Loucy (cell line): ENCODE measurements at regions not wholly inside any gene's neighbourhood (a gene's known extent, or its start where the extent isn't known, plus 50 kb on each side); places are given as distances from the start of the nearest gene placed in this dataset.
"Not testable (repeated sequence)": the region's sequence is repeated elsewhere in the genome, so short reads cannot be mapped to it uniquely, and the experiment has no call there.

ENCODE experiments used
- H2AFZ ChIP-seq: fragments of 200-600 bp; sonication (generic); 2 replicates; pipeline ENCODE4 v1.6.0; 2016; ENCODE audit warnings: antibody characterized with exemption, mild to moderate bottlenecking, low read length, moderate library complexity
- H3F3A ChIP-seq: fragments of 200-600 bp; 2 replicates; pipeline ENCODE4 v1.6.0; 2016; ENCODE audit warnings: antibody characterized with exemption, low read depth, mild to moderate bottlenecking
- H3K27me3 ChIP-seq: fragments of 200-600 bp; sonication (generic); 2 replicates; pipeline ENCODE4 v1.6.1; 2014; ENCODE audit warnings: low read length, mild to moderate bottlenecking; ENCODE audit not compliant: insufficient read depth, poor library complexity, severe bottlenecking
- H3K36me3 ChIP-seq: fragments of 200-600 bp; sonication (generic); 2 replicates; pipeline ENCODE4 v1.6.1; 2016; ENCODE audit warnings: low read length; ENCODE audit not compliant: insufficient read depth
- H3K4me1 ChIP-seq: fragments of 200-600 bp; sonication (generic); 2 replicates; pipeline ENCODE4 v1.5.1; 2014; ENCODE audit warnings: low read length, mild to moderate bottlenecking; ENCODE audit not compliant: insufficient read depth, poor library complexity, severe bottlenecking
- H3K4me2 ChIP-seq: fragments of 200-600 bp; sonication (generic); 2 replicates; pipeline ENCODE4 v1.6.0; 2014; ENCODE audit warnings: antibody characterized with exemption, low read length, low read depth, mild to moderate bottlenecking; ENCODE audit not compliant: poor library complexity, severe bottlenecking
- H3K4me3 ChIP-seq: fragments of 200-600 bp; sonication (generic); 2 replicates; pipeline ENCODE4 v1.5.1; 2014; ENCODE audit warnings: low read length, mild to moderate bottlenecking, mixed read lengths; ENCODE audit not compliant: poor library complexity, severe bottlenecking
- H3K79me2 ChIP-seq: fragments of 200-600 bp; sonication (generic); 2 replicates; pipeline ENCODE4 v1.6.1; 2014; ENCODE audit warnings: low read length; ENCODE audit not compliant: insufficient read depth
- H3K9ac ChIP-seq: fragments of 200-600 bp; sonication (generic); 2 replicates; pipeline ENCODE4 v1.6.0; 2014; ENCODE audit warnings: mild to moderate bottlenecking, low read depth, low read length, moderate library complexity; ENCODE audit not compliant: poor library complexity, severe bottlenecking
- H3K9me2 ChIP-seq: fragments of 200-600 bp; sonication (generic); replicated peaks from 2 replicates; pipeline ENCODE4 v1.6.1; 2016; ENCODE audit warnings: low read depth, low read length, mixed read lengths
- H3K9me3 ChIP-seq: fragments of 200-600 bp; sonication (generic); 2 replicates; pipeline ENCODE4 v1.6.1; 2014; ENCODE audit warnings: mild to moderate bottlenecking, antibody characterized with exemption, low read length, low read depth; ENCODE audit not compliant: insufficient read depth
- H4K20me1 ChIP-seq: fragments of 200-600 bp; sonication (generic); 2 replicates; pipeline ENCODE4 v1.6.0; 2014; ENCODE audit warnings: antibody characterized with exemption, low read length, mild to moderate bottlenecking; ENCODE audit not compliant: insufficient read depth, poor library complexity, severe bottlenecking
- CTCF ChIP-seq: fragments of 200-600 bp; sonication (generic); conservative IDR thresholded peaks from 2 replicates; pipeline ENCODE4 v1.5.1; 2014; ENCODE audit warnings: mild to moderate bottlenecking, antibody characterized with exemption, low read length
- EZH2phosphoT487 ChIP-seq: fragments of 200-600 bp; IDR thresholded peaks from 2 replicates; pipeline ENCODE4 v1.6.1; 2018; ENCODE audit warnings: antibody characterized with exemption, mild to moderate bottlenecking, moderate library complexity, borderline replicate concordance

DNA sequence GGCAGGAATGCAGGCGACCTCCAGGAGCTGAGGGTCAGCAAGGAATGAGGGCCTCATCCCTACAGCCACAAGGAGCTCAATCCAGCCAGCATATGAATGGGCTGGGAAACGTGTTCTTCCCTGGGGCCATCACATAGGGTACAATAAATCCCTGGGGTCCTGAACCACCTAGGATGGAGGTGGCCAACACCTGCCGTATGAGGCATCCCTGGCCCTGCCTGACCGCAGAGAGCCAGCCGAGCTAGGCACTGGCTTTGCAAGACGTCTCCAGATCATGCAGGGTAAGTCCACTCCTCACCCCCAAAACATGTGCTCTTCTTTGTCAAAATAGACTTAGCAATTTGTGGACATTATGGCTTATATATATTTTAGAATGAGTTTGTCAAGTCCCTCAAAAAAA, 303.7 kb upstream of the DIO3 start:
- H3K9ac ChIP-seq, result no peak overlapping the region
- no peak overlapping the region for H3K4me2 ChIP-seq
- H3K9me3 ChIP-seq, result no peaks in the 10 kb centered on the region
- no peaks in the 10 kb centered on the region for H3K9me2 ChIP-seq
- no peaks in the 10 kb centered on the region for H4K20me1 ChIP-seq
- H3K36me3 ChIP-seq, result no peaks in the 10 kb centered on the region
- no peak overlapping the region for H2AFZ ChIP-seq
- H3F3A ChIP-seq, result no peaks in the 10 kb centered on the region
- no peaks in the 10 kb centered on the region for H3K27me3 ChIP-seq
- H3K4me3 ChIP-seq, result no peak overlapping the region
- no peaks in the 10 kb centered on the region for H3K79me2 ChIP-seq
- no peaks in the 10 kb centered on the region for H3K4me1 ChIP-seq
- no peak for TF ChIP-seq CTCF

GRCh38 chr14:101259748-101260147, 301.5 kb upstream of the DIO3 start:
- Histone ChIP-seq H3K9me3 (no peaks in the 10 kb centered on the region), H3K9ac (no peak overlapping the region), H3K79me2 (no peaks in the 10 kb centered on the region), H3F3A (no peaks in the 10 kb centered on the region), H2AFZ (no peak overlapping the region), H3K4me2 (no peak overlapping the region), H3K36me3 (no peaks in the 10 kb centered on the region), H3K27me3 (no peaks in the 10 kb centered on the region), H3K4me1 (no peaks in the 10 kb centered on the region), H3K9me2 (no peaks in the 10 kb centered on the region), H4K20me1 (no peaks in the 10 kb centered on the region), H3K4me3 (no peak overlapping the region)
- TF ChIP-seq EZH2phosphoT487 (no peak), CTCF (no peak)

DNA sequence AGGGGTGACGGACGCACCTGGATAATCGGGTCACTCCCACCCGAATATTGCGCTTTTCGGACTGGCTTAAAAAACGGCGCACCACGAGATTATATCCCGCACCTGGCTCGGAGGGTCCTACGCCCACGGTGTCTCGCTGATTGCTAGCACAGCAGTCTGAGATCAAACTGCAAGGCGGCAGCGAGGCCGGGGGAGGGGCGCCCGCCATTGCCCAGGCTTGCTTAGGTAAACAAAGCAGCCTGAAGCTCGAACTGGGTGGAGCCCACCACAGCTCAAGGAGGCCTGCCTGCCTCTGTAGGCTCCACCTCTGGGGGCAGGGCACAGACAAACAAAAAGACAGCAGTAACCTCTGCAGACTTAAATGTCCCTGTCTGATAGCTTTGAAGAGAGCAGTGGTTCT, 294.9 kb upstream of the DIO3 start:
- not testable (repeated sequence) for H3K4me2 ChIP-seq, H3K9ac ChIP-seq, H3K4me1 ChIP-seq, H3K27me3 ChIP-seq, H2AFZ ChIP-seq, H3K79me2 ChIP-seq, H3F3A ChIP-seq, H3K9me2 ChIP-seq, H4K20me1 ChIP-seq, H3K9me3 ChIP-seq, H3K36me3 ChIP-seq, H3K4me3 ChIP-seq

DNA sequence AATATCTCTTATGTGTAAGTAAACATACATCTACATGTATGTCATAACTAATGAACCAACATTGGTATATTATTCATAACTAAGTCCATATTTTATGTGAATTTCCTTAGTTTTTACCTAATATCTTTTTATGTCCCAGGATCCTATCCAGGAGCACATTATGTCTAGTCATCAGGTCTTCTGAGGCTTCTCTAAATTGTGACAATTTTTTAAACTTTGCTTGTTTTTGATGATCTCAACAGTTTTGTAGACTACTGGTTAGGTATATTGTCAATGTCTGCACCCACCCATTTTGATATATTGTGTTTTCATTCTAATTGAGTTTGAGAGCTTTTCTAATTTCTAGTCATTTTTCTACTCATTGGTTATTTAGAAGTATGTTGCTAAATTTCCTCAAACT, 288.2 kb upstream of the DIO3 start:
- H2AFZ ChIP-seq, result no peak overlapping the region
- TF ChIP-seq CTCF (no peak), EZH2phosphoT487 (no peak)
- H3K36me3 ChIP-seq, result no peaks in the 10 kb centered on the region
- no peaks in the 10 kb centered on the region for H3K4me1 ChIP-seq
- H4K20me1 ChIP-seq, result no peaks in the 10 kb centered on the region
- H3K9me2 ChIP-seq, result no peaks in the 10 kb centered on the region
- H3K9me3 ChIP-seq, result 0 out of 2 replicates have a peak, but pooled peaks cover 1% of the 10 kb centered on the region
- no peak overlapping the region for H3K9ac ChIP-seq
- no peaks in the 10 kb centered on the region for H3F3A ChIP-seq
- H3K4me2 ChIP-seq, result no peak overlapping the region
- H3K79me2 ChIP-seq, result no peaks in the 10 kb centered on the region
- no peaks in the 10 kb centered on the region for H3K27me3 ChIP-seq
- no peak overlapping the region for H3K4me3 ChIP-seq
